OCI-LY1 (cell line): ENCODE measurements at regions not wholly inside any gene's neighbourhood (a gene's known extent, or its start where the extent isn't known, plus 50 kb on each side); places are given as distances from the start of the nearest gene placed in this dataset.

ENCODE experiments used
- CTCF ChIP-seq: fragments of 200-600 bp; sonication (generic), shearing (Covaris generic); IDR thresholded peaks from 2 replicates; pipeline ENCODE4 v1.5.1; 2017; ENCODE audit warnings: mild to moderate bottlenecking, antibody characterized with exemption, low read length, moderate library complexity, mixed read lengths
- EZH2 ChIP-seq: fragments of 200-600 bp; sonication (generic), shearing (Covaris generic); IDR thresholded peaks from 2 replicates; pipeline ENCODE4 v1.8.0; 2017; ENCODE audit warnings: borderline replicate concordance, mixed run types, mild to moderate bottlenecking, antibody characterized with exemption, low read length, moderate library complexity, mixed read lengths

- TF ChIP-seq CTCF (no peak), EZH2 (no peak)
Measured at GRCh38 chr5:36447776-36448175, 146.1 kb upstream of the RANBP3L start.
